Glutamatergic neuron (in vitro differentiated cells): ENCODE measurements at regions not wholly inside any gene's neighbourhood (a gene's known extent, or its start where the extent isn't known, plus 50 kb on each side); places are given as distances from the start of the nearest gene placed in this dataset.

Experiments
- DNase-seq: peaks from one replicate; pipeline ENCODE4 v3.0.0; 2022
- H3K27ac Mint-ChIP-seq: one replicate; pipeline ENCODE4 v1.8.0; 2020; ENCODE audit warnings: mild to moderate bottlenecking, mixed read lengths, inconsistent platforms; ENCODE audit not compliant: unreplicated experiment
- H3K27me3 Mint-ChIP-seq: one replicate; pipeline ENCODE4 v1.8.0; 2020; ENCODE audit warnings: mild to moderate bottlenecking, moderate library complexity, mixed read lengths, inconsistent platforms; ENCODE audit not compliant: unreplicated experiment
- H3K36me3 Mint-ChIP-seq: one replicate; pipeline ENCODE4 v1.8.0; 2020; ENCODE audit warnings: mild to moderate bottlenecking, mixed read lengths, inconsistent platforms; ENCODE audit not compliant: unreplicated experiment
- H3K4me1 Mint-ChIP-seq: one replicate; pipeline ENCODE4 v1.8.0; 2020; ENCODE audit warnings: mild to moderate bottlenecking, low read depth, mixed read lengths, inconsistent platforms; ENCODE audit not compliant: unreplicated experiment
- H3K4me3 Mint-ChIP-seq: one replicate; pipeline ENCODE4 v1.8.0; 2020; ENCODE audit warnings: mild to moderate bottlenecking, mixed read lengths, inconsistent platforms; ENCODE audit not compliant: unreplicated experiment
- H3K9me3 Mint-ChIP-seq: one replicate; pipeline ENCODE4 v1.8.0; 2020; ENCODE audit warnings: mild to moderate bottlenecking, moderate library complexity, mixed read lengths, inconsistent platforms; ENCODE audit not compliant: unreplicated experiment
- TF ChIP-seq, protein P1 (sequence below): fragments of 200-600 bp; sonication (generic); IDR thresholded peaks from one replicate; pipeline ENCODE4 v1.5.0; 2021; ENCODE audit not compliant: partially characterized antibody, unreplicated experiment

DNA sequence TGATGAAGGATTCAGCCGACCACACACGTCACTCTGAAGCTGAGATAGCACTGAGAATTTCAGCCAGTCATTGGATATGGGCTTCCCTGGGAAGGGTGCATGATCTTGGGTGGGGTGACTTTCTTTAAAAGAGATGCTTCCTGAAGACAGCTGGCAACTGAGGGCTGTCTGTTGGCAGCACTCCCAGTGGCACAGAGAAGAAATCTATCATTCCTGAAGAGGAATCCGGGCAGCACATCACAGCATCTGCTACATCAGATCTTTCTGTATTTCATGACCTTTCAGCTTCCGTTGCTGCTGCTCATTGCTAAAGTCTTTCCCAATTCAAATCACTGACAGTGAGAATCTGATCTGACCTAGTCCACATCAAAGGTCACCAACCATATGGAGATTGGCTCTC lies 193.8 kb upstream of the RBPJ start:
- Mint-ChIP-seq H3K27me3 (peaks cover 3% of the 10 kb centered on the region), H3K27ac (no peak overlapping the region), H3K9me3 (no peaks in the 10 kb centered on the region), H3K4me3 (no peak overlapping the region), H3K4me1 (no peaks in the 10 kb centered on the region), H3K36me3 (no peaks in the 10 kb centered on the region)
- no peak for DNase-seq
- TF ChIP-seq, protein P1, sequence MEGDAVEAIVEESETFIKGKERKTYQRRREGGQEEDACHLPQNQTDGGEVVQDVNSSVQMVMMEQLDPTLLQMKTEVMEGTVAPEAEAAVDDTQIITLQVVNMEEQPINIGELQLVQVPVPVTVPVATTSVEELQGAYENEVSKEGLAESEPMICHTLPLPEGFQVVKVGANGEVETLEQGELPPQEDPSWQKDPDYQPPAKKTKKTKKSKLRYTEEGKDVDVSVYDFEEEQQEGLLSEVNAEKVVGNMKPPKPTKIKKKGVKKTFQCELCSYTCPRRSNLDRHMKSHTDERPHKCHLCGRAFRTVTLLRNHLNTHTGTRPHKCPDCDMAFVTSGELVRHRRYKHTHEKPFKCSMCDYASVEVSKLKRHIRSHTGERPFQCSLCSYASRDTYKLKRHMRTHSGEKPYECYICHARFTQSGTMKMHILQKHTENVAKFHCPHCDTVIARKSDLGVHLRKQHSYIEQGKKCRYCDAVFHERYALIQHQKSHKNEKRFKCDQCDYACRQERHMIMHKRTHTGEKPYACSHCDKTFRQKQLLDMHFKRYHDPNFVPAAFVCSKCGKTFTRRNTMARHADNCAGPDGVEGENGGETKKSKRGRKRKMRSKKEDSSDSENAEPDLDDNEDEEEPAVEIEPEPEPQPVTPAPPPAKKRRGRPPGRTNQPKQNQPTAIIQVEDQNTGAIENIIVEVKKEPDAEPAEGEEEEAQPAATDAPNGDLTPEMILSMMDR, result no peak

DNA sequence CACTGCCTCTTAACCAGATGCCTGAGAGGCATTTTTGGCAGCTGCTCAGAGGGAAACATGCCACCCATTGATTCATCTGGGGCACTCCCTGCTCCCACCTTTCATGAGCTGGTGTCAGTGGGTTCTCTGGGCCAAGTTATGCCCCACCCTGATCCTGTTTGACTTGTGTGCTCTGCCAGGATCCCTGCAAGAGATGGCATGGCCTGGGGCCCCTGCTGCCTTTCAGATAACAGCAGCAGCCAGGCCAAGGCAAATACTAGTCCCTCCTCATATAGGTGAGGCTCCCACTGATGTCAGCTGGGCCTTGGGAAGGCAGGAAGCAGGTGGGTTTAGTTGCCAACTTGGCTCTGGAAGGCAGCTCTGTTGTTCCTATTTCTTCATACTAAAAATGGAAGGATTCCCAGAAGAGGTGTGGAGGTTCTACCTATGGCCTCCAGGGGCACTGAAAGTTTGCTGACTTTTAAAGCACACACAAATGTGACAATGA lies 192.9 kb upstream of the RBPJ start:
- Mint-ChIP-seq H3K4me3 (no peak overlapping the region), H3K27me3 (peaks cover 3% of the 10 kb centered on the region), H3K27ac (no peak overlapping the region), H3K4me1 (no peaks in the 10 kb centered on the region), H3K36me3 (no peaks in the 10 kb centered on the region), H3K9me3 (peaks cover 1% of the 10 kb centered on the region)
- DNase-seq, result no peak
- TF ChIP-seq, protein P1, result no peak

DNA sequence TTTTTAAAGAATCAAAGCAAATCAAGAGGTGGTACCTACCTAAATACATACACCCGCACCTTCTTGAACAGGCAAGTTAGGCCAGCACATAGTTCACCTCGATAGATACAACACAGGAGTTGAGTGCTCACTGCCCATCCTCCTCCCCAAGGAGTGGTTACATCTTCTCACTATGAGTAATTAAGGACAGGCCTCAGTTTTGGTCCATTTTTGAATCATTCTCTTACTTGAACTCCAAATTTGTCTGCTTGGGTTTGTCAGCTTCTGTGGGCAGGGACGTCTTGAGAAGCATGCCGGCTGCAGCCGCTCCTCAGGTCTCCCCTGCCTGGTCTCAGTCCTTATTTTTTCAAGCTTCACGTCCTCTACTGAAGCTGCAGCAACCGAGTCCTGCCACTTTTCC lies 190.6 kb upstream of the RBPJ start:
- Mint-ChIP-seq H3K36me3 (peaks cover 3% of the 10 kb centered on the region), H3K4me3 (no peak overlapping the region), H3K4me1 (no peaks in the 10 kb centered on the region), H3K9me3 (peaks cover 1% of the 10 kb centered on the region), H3K27me3 (peaks cover 3% of the 10 kb centered on the region), H3K27ac (no peak overlapping the region)
- no peak for DNase-seq
- TF ChIP-seq, protein P1, result no peak

DNA sequence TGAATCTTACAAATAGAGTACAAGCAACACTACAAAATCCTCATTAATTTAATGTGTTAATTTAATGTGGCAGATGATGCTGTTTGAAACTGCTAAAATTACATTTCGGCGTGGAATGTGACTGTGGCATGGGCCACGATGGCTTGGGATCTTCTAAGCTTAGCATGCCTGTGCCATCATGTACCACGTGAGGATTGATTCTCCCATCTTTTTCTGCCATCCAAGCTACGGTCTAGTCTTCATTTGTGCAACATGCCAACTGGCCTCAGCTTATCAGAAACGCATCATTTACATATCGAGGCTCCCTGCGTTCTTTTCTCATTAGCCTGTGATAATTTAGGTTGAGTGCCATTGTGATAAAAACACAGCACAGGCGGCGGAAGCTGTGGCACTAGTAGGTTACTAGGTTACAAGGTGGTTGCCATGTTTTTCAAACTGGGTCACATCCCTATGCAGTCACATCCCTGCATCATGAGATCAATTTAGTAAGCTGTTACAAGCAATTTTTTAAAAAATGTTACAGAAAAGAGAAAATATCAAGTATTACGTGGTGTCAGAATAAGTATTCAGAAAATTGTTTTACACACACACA lies 189.9 kb upstream of the RBPJ start:
- Mint-ChIP-seq H3K36me3 (peaks cover 5% of the 10 kb centered on the region), H3K4me1 (no peaks in the 10 kb centered on the region), H3K4me3 (no peak overlapping the region), H3K9me3 (peaks cover 3% of the 10 kb centered on the region), H3K27ac (no peak overlapping the region), H3K27me3 (peaks cover 3% of the 10 kb centered on the region)
- TF ChIP-seq, protein P1, result no peak
- no peak for DNase-seq

DNA sequence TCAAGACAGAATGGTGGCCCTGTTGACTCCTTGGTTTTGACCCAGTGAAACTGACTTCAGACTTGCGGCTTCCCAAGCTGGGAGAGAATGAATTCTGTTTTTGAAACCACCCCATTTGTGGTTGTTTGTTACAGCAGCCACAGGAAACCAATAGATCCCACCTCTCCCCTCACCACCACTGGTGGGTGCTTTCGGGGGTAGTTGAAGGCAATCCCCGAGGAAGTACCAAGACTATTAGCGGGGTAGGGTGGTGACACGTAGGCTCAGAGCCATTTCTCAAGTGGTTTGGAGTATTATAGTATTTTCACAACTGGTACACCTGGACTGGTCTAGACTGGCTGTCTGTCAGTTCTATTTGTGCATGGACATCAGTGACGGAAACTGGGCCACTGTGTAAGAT lies 189.1 kb upstream of the RBPJ start:
- H3K27ac Mint-ChIP-seq, result no peak overlapping the region
- H3K9me3 Mint-ChIP-seq, result peaks cover 3% of the 10 kb centered on the region
- no peak for DNase-seq
- peaks cover 5% of the 10 kb centered on the region for H3K36me3 Mint-ChIP-seq
- TF ChIP-seq, protein P1, result no peak
- H3K4me1 Mint-ChIP-seq, result no peaks in the 10 kb centered on the region
- peaks cover 3% of the 10 kb centered on the region for H3K27me3 Mint-ChIP-seq
- H3K4me3 Mint-ChIP-seq, result no peak overlapping the region
